ENCODE measurements at regions not wholly inside any gene's neighbourhood (a gene's known extent, or its start where the extent isn't known, plus 50 kb on each side); places are given as distances from the start of the nearest gene placed in this dataset.

DNA sequence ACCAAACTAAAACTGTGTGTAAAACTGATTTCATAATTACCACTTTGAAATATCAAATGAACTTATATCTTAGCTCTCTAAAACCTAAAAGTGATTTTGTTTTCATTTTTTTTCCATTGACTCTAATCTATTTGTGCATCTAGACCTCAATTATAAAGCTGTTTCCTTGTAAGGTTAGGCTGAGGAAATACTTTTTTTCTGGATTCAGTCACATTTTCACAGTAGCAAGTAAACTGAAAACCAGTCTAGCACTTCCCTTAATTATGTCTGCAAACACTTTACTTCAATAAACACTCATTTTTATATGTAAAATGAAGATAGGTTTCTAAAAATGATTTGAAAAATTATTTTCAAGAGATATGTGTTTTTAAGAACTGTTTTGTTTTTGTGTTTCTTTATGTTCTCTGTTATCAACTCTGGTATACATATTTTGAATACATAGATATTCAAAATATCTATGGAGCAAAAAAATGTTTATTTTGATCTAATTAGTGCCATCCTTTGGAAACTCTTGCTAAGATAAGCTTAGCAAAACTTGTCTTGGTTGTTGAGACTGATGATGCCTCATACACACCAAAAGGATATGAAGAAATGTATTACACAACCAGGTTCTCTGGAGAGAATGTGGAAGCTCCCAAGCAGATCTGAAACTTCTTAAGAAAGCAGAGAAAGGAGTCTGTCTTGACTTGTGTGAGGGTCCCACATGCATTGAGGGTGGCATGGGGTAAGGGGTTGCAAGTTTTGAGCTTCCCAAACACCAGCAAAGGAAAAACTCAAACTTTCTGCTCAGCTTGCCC is 1887.4 kb downstream of the PCDH9 start:
- no peak for TF ChIP-seq CTCF (IDR thresholded peaks at IDR 0.05)
- H3K9ac ChIP-seq (ENCODE audit: low read depth in 2 of 2, low read length in 2 of 2): no peak overlapping the region
- H3K4me3 ChIP-seq: no peak overlapping the region
- no peaks in the 10 kb centered on the region for H3K4me1 ChIP-seq
- no peak overlapping the region for H3K27ac ChIP-seq
- no peaks in the 10 kb centered on the region for H3K36me3 ChIP-seq
- H3K27me3 ChIP-seq: no peaks in the 10 kb centered on the region
- DNase-seq: no peak
- intact Hi-C loops (cut with DNase I): no loop called here
- no peaks in the 10 kb centered on the region for H3K9me3 ChIP-seq

GRCh38 chr13:65339241-65339640 is 1890.9 kb downstream of the PCDH9 start:
- TF ChIP-seq CTCF (IDR thresholded peaks at IDR 0.05): no peak
- H3K9ac ChIP-seq (ENCODE audit: low read depth in 2 of 2, low read length in 2 of 2): no peak overlapping the region
- no peaks in the 10 kb centered on the region for H3K36me3 ChIP-seq
- H3K4me3 ChIP-seq: no peak overlapping the region
- DNase-seq: no peak
- no peaks in the 10 kb centered on the region for H3K9me3 ChIP-seq
- H3K27ac ChIP-seq: no peak overlapping the region
- H3K4me1 ChIP-seq: no peaks in the 10 kb centered on the region
- H3K27me3 ChIP-seq: no peaks in the 10 kb centered on the region
- intact Hi-C loops (cut with DNase I): no loop called here

DNA sequence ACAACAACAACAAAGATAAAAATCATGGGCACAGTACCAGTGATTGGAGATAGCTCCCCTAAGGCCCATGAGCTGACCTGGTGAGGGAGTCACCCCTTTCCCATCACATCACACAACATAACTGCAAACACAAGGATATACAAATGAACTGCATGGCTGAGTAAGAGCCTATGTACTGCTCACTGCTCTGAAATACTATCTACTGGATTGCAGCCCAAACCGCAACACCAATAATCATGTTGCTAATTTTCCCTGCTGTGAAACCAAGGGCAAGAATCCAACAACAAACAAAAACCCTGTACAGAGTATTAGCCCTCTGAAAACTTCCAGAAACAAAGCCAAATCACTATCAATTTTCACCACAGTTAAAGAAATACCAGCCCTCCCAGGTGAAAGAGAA is 1893.2 kb downstream of the PCDH9 start:
- Histone ChIP-seq H3K9me3 (no peaks in the 10 kb centered on the region), H3K4me1 (no peaks in the 10 kb centered on the region), H3K9ac (ENCODE audit: low read depth in 2 of 2, low read length in 2 of 2) (no peak overlapping the region), H3K36me3 (no peaks in the 10 kb centered on the region), H3K27ac (no peak overlapping the region), H3K4me3 (no peak overlapping the region), H3K27me3 (no peaks in the 10 kb centered on the region)
- DNase-seq: no peak
- no peak for TF ChIP-seq CTCF (IDR thresholded peaks at IDR 0.05)
- intact Hi-C loops (cut with DNase I): no loop called here

- Histone ChIP-seq H3K36me3 (no peaks in the 10 kb centered on the region), H3K4me1 (no peaks in the 10 kb centered on the region), H3K27ac (no peak overlapping the region), H3K27me3 (no peaks in the 10 kb centered on the region), H3K9me3 (no peaks in the 10 kb centered on the region), H3K4me3 (no peak overlapping the region), H3K9ac (ENCODE audit: low read depth in 2 of 2, low read length in 2 of 2) (no peak overlapping the region)
- DNase-seq: no peak
- intact Hi-C loops (cut with DNase I): no loop called here
- TF ChIP-seq CTCF (IDR thresholded peaks at IDR 0.05): no peak
Measured at GRCh38 chr13:65336087-65336749, 1893.9 kb downstream of the PCDH9 start.

GRCh38 chr13:65330691-65331090 is 1899.4 kb downstream of the PCDH9 start:
- no peaks in the 10 kb centered on the region for H3K4me1 ChIP-seq
- H3K9ac ChIP-seq (ENCODE audit: low read depth in 2 of 2, low read length in 2 of 2): no peak overlapping the region
- intact Hi-C loops (cut with DNase I): no loop called here
- H3K4me3 ChIP-seq: no peak overlapping the region
- H3K27me3 ChIP-seq: no peaks in the 10 kb centered on the region
- H3K9me3 ChIP-seq: no peaks in the 10 kb centered on the region
- TF ChIP-seq CTCF (IDR thresholded peaks at IDR 0.05): no peak
- no peaks in the 10 kb centered on the region for H3K36me3 ChIP-seq
- no peak overlapping the region for H3K27ac ChIP-seq
- DNase-seq: no peak

Data from colonic mucosa (tissue), 4 donors.